OCI-LY3 (cell line): ENCODE measurements at regions not wholly inside any gene's neighbourhood (a gene's known extent, or its start where the extent isn't known, plus 50 kb on each side); places are given as distances from the start of the nearest gene placed in this dataset.

ENCODE experiments used
- H2AFZ ChIP-seq: fragments of 200-600, 300-600 bp; shearing (Covaris generic); 2 replicates; pipeline ENCODE4 v1.6.0; 2014; ENCODE audit warnings: antibody characterized with exemption, low read depth, low read length
- H3K27ac ChIP-seq: fragments of 200-600, 300-600 bp; sonication (generic); 2 replicates; pipeline ENCODE4 v1.5.1; 2014; ENCODE audit warnings: mild to moderate bottlenecking, low read length, moderate library complexity, mixed read lengths
- H3K27me3 ChIP-seq: fragments of 200-600, 300-600 bp; sonication (generic); 2 replicates; pipeline ENCODE4 v1.6.1; 2014; ENCODE audit warnings: low read depth, low read length, mixed read lengths
- H3K36me3 ChIP-seq: fragments of 200-600, 300-600 bp; sonication (generic); replicated peaks from 2 replicates; pipeline ENCODE3; 2014; ENCODE audit warnings: low read depth, low read length, mixed read lengths
- H3K4me1 ChIP-seq: fragments of 300-600, 200-600 bp; sonication (generic); 2 replicates; pipeline ENCODE4 v1.6.1; 2014; ENCODE audit warnings: low read length, mixed read lengths
- H3K4me2 ChIP-seq: fragments of 200-600, 300-600 bp; sonication (generic); 2 replicates; pipeline ENCODE4 v1.6.1; 2014; ENCODE audit warnings: low read length, mixed read lengths
- H3K4me3 ChIP-seq: fragments of 300-600, 200-600 bp; sonication (generic); 2 replicates; pipeline ENCODE4 v1.5.1; 2014; ENCODE audit warnings: antibody characterized with exemption, mild to moderate bottlenecking, low read length, moderate library complexity
- H3K79me2 ChIP-seq: fragments of 300-600, 200-600 bp; shearing (Covaris generic); 2 replicates; pipeline ENCODE4 v1.6.1; 2014; ENCODE audit warnings: mild to moderate bottlenecking, low read length, mixed read lengths
- H3K9ac ChIP-seq: fragments of 300-600, 200-600 bp; shearing (Covaris generic); 2 replicates; pipeline ENCODE4 v1.6.0; 2014; ENCODE audit warnings: mild to moderate bottlenecking, low read length, moderate library complexity
- H3K9me3 ChIP-seq: fragments of 200-600, 300-600 bp; shearing (Covaris generic); 2 replicates; pipeline ENCODE4 v1.6.1; 2014; ENCODE audit warnings: low read length, mixed read lengths; ENCODE audit not compliant: insufficient read depth
- H4K20me1 ChIP-seq: fragments of 200-600, 300-600 bp; sonication (generic); 2 replicates; pipeline ENCODE4 v1.6.1; 2016; ENCODE audit warnings: low read length, mixed read lengths; ENCODE audit not compliant: insufficient read depth
- CTCF ChIP-seq: fragments of 200-600, 300-600 bp; sonication (generic); IDR thresholded peaks from 2 replicates; pipeline ENCODE4 v1.5.1; 2014; ENCODE audit warnings: antibody characterized with exemption, low read length, low read depth
- EZH2phosphoT487 ChIP-seq: fragments of 200-600 bp; shearing (Covaris generic); IDR thresholded peaks from 2 replicates; pipeline ENCODE4 v1.6.1; 2018; ENCODE audit warnings: antibody characterized with exemption, mixed run types, low read depth

GRCh38 chr10:125392609-125393008 lies 232.2 kb upstream of the CTBP2 start:
- H3K27ac ChIP-seq: no peak overlapping the region
- no peaks in the 10 kb centered on the region for H3K36me3 ChIP-seq
- H3K79me2 ChIP-seq: no peaks in the 10 kb centered on the region
- no peak for TF ChIP-seq EZH2phosphoT487
- TF ChIP-seq CTCF: no peak
- H3K4me3 ChIP-seq: no peak overlapping the region
- no peaks in the 10 kb centered on the region for H3K27me3 ChIP-seq
- no peaks in the 10 kb centered on the region for H3K4me1 ChIP-seq
- H3K9ac ChIP-seq: no peak overlapping the region
- no peaks in the 10 kb centered on the region for H4K20me1 ChIP-seq
- no peak overlapping the region for H2AFZ ChIP-seq
- H3K4me2 ChIP-seq: no peak overlapping the region
- H3K9me3 ChIP-seq: no peaks in the 10 kb centered on the region

GRCh38 chr10:125392154-125392553 lies 231.8 kb upstream of the CTBP2 start:
- H3K9ac ChIP-seq: no peak overlapping the region
- no peaks in the 10 kb centered on the region for H3K36me3 ChIP-seq
- H3K9me3 ChIP-seq: no peaks in the 10 kb centered on the region
- H3K4me2 ChIP-seq: no peak overlapping the region
- no peaks in the 10 kb centered on the region for H3K4me1 ChIP-seq
- no peaks in the 10 kb centered on the region for H4K20me1 ChIP-seq
- no peak overlapping the region for H2AFZ ChIP-seq
- H3K4me3 ChIP-seq: no peak overlapping the region
- no peaks in the 10 kb centered on the region for H3K27me3 ChIP-seq
- H3K27ac ChIP-seq: no peak overlapping the region
- H3K79me2 ChIP-seq: no peaks in the 10 kb centered on the region
- no peak for TF ChIP-seq EZH2phosphoT487
- TF ChIP-seq CTCF: no peak

GRCh38 chr10:125389648-125390047 lies 229.3 kb upstream of the CTBP2 start:
- TF ChIP-seq EZH2phosphoT487 (no peak), CTCF (no peak)
- H3K9ac ChIP-seq: no peak overlapping the region
- H3K4me1 ChIP-seq: no peaks in the 10 kb centered on the region
- no peak overlapping the region for H3K4me3 ChIP-seq
- no peak overlapping the region for H3K4me2 ChIP-seq
- no peak overlapping the region for H3K27ac ChIP-seq
- no peaks in the 10 kb centered on the region for H4K20me1 ChIP-seq
- H3K36me3 ChIP-seq: no peaks in the 10 kb centered on the region
- no peaks in the 10 kb centered on the region for H3K27me3 ChIP-seq
- no peaks in the 10 kb centered on the region for H3K9me3 ChIP-seq
- H2AFZ ChIP-seq: no peak overlapping the region
- no peaks in the 10 kb centered on the region for H3K79me2 ChIP-seq

GRCh38 chr10:125379592-125379991 lies 219.2 kb upstream of the CTBP2 start:
- Histone ChIP-seq H3K9me3 (no peaks in the 10 kb centered on the region), H3K27ac (no peak overlapping the region), H3K27me3 (no peaks in the 10 kb centered on the region), H4K20me1 (no peaks in the 10 kb centered on the region), H2AFZ (no peak overlapping the region), H3K4me3 (no peak overlapping the region), H3K9ac (no peak overlapping the region), H3K79me2 (no peaks in the 10 kb centered on the region), H3K36me3 (no peaks in the 10 kb centered on the region), H3K4me1 (no peaks in the 10 kb centered on the region), H3K4me2 (no peak overlapping the region)
- TF ChIP-seq CTCF (no peak), EZH2phosphoT487 (no peak)
